ENCODE measurements at regions not wholly inside any gene's neighbourhood (a gene's known extent, or its start where the extent isn't known, plus 50 kb on each side); places are given as distances from the start of the nearest gene placed in this dataset.

GRCh38 chr10:121260377-121260776, 337.9 kb downstream of the FGFR2 start:
- no peaks in the 10 kb centered on the region for H3K27me3 ChIP-seq
- 11 to 29% methylated on average over 1 of the region's 1 CpG for WGBS, 2 donors
- no peaks in the 10 kb centered on the region for H3K36me3 ChIP-seq
- H3K27ac ChIP-seq = no peak overlapping the region
- H3K4me1 ChIP-seq = peaks cover 0 to 27% (median 8%) of the 10 kb centered on the region in 3 donors
- TF ChIP-seq POLR2A (IDR thresholded peaks at IDR 0.05) (no peak), CTCF (IDR thresholded peaks at IDR 0.05) (no peak)
- intact Hi-C loops (cut with DNase I) = no loop called here
- H3K9me3 ChIP-seq = no peaks in the 10 kb centered on the region
- DNase-seq = no peak
- H3K4me3 ChIP-seq = no peak overlapping the region

GRCh38 chr10:121261665-121262064, 336.6 kb downstream of the FGFR2 start:
- H3K9me3 ChIP-seq = no peaks in the 10 kb centered on the region
- H3K27ac ChIP-seq = no peak overlapping the region
- intact Hi-C loops (cut with DNase I) = no loop called here
- H3K27me3 ChIP-seq = no peaks in the 10 kb centered on the region
- H3K4me1 ChIP-seq = peaks cover 0 to 34% (median 8%) of the 10 kb centered on the region in 3 donors
- no peak for TF ChIP-seq CTCF (IDR thresholded peaks at IDR 0.05)
- TF ChIP-seq POLR2A (IDR thresholded peaks at IDR 0.05) = no peak
- DNase-seq = no peak
- WGBS, 2 donors = 92 to 97% methylated on average over 3 of the region's 3 CpGs
- no peak overlapping the region for H3K4me3 ChIP-seq
- H3K36me3 ChIP-seq = no peaks in the 10 kb centered on the region

GRCh38 chr10:121262774-121263430, 335.3 kb downstream of the FGFR2 start:
- no peak for TF ChIP-seq CTCF (IDR thresholded peaks at IDR 0.05)
- no peak for TF ChIP-seq POLR2A (IDR thresholded peaks at IDR 0.05)
- 52 to 56% methylated on average over 9 to 10 of the region's 10 CpGs for WGBS, 2 donors
- intact Hi-C loops (cut with DNase I) = no loop called here
- peaks cover 0 to 34% (median 8%) of the 10 kb centered on the region in 3 donors for H3K4me1 ChIP-seq
- H3K27me3 ChIP-seq = no peaks in the 10 kb centered on the region
- no peaks in the 10 kb centered on the region for H3K9me3 ChIP-seq
- H3K36me3 ChIP-seq = no peaks in the 10 kb centered on the region
- DNase-seq = no peak
- H3K4me3 ChIP-seq = no peak overlapping the region
- H3K27ac ChIP-seq = peak overlapping the region in 3 of 4 donors; percentile 15 to 30 (median 17)

- intact Hi-C loops (cut with DNase I) = no loop called here
- Histone ChIP-seq H3K4me1 (peaks cover 0 to 34% (median 8%) of the 10 kb centered on the region in 3 donors), H3K27ac (peak overlapping the region in 3 of 4 donors; percentile 15 to 30 (median 17)), H3K36me3 (no peaks in the 10 kb centered on the region), H3K9me3 (no peaks in the 10 kb centered on the region), H3K4me3 (no peak overlapping the region), H3K27me3 (no peaks in the 10 kb centered on the region)
- WGBS, 2 donors = 22 to 40% methylated on average over 6 of the region's 6 CpGs
- no peak for TF ChIP-seq CTCF (IDR thresholded peaks at IDR 0.05)
- no peak for TF ChIP-seq POLR2A (IDR thresholded peaks at IDR 0.05)
- no peak for DNase-seq
Observed at GRCh38 chr10:121263431-121263783, 334.8 kb downstream of the FGFR2 start.

GRCh38 chr10:121265360-121266123, 332.7 kb downstream of the FGFR2 start:
- no peak for DNase-seq
- intact Hi-C loops (cut with DNase I) = no loop called here
- Histone ChIP-seq H3K4me3 (no peak overlapping the region), H3K36me3 (no peaks in the 10 kb centered on the region), H3K9me3 (no peaks in the 10 kb centered on the region), H3K27me3 (no peaks in the 10 kb centered on the region), H3K27ac (peak overlapping the region in 1 of 4 donors; percentile 3), H3K4me1 (peaks cover 0 to 34% (median 8%) of the 10 kb centered on the region in 3 donors)
- TF ChIP-seq POLR2A (IDR thresholded peaks at IDR 0.05) (no peak), CTCF (IDR thresholded peaks at IDR 0.05) (no peak)
- 38 to 42% methylated on average over 5 to 6 of the region's 6 CpGs for WGBS, 2 donors
